Activated T-cell treated with anti-CD3 and anti-CD28 coated beads, Interleukin-2, amount 50 U/mL, for 24 hours (primary cell): ENCODE measurements at regions not wholly inside any gene's neighbourhood (a gene's known extent, or its start where the extent isn't known, plus 50 kb on each side); places are given as distances from the start of the nearest gene placed in this dataset.

Experiments used
- DNase-seq: peaks from one replicate; pipeline ENCODE4 v3.0.0-alpha.2; 2020
- H3K27ac Mint-ChIP-seq: 2 replicates; pipeline ENCODE4 v1.8.0; 2020; ENCODE audit warnings: mild to moderate bottlenecking, mixed read lengths
- H3K27me3 Mint-ChIP-seq: 2 replicates; pipeline ENCODE4 v1.8.0; 2020; ENCODE audit warnings: mixed read lengths
- H3K36me3 Mint-ChIP-seq: 2 replicates; pipeline ENCODE4 v1.8.0; 2020; ENCODE audit warnings: low read depth, mixed read lengths
- H3K4me1 Mint-ChIP-seq: 2 replicates; pipeline ENCODE4 v1.8.0; 2020; ENCODE audit warnings: low read depth, mixed read lengths
- H3K4me3 Mint-ChIP-seq: 2 replicates; pipeline ENCODE4 v1.8.0; 2020; ENCODE audit warnings: mild to moderate bottlenecking, moderate library complexity, mixed read lengths
- H3K9me3 Mint-ChIP-seq: 2 replicates; pipeline ENCODE4 v1.8.0; 2020; ENCODE audit warnings: mixed read lengths

- Mint-ChIP-seq H3K36me3 (no peaks in the 10 kb centered on the region), H3K27me3 (no peaks in the 10 kb centered on the region), H3K4me3 (no peak overlapping the region), H3K27ac (no peak overlapping the region), H3K9me3 (peaks cover 3% of the 10 kb centered on the region), H3K4me1 (no peaks in the 10 kb centered on the region)
- no peak for DNase-seq
Observed at GRCh38 chr11:70786021-70786665, 387.8 kb downstream of the CTTN start.

GRCh38 chr11:70788248-70789022 lies 390.1 kb downstream of the CTTN start:
- H3K4me1 Mint-ChIP-seq, result no peaks in the 10 kb centered on the region

DNA sequence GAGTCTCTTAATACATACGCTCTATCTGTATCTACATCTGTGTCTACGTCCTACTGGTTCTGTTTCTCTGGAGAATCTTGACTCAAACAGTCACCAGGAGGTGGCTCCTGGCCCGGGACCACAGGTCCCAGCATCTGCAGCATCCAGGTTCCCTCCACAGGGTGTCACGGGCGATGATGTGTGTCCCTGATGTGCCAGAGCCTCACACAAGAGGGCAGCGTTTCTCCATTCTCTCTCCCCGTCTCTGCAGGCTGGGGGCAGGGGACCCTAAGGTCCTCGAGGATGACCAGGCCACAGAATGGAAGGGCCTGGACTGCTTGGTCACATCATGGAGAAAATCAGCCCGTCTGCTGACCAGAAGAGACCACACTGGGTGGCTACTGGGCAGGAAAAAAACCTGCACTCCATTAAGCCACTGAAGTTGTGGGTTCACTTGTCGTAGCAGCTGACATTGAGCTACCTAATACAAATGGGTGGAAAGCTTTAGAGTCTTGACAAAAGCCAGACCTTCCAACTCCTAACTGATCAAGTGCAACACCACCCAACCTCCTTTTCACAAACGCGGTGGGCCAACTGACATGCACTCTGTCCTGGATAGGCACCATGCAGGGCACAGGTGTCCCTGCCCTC lies 392.5 kb downstream of the CTTN start:
- H3K27ac Mint-ChIP-seq, result no peak overlapping the region

More at GRCh38 chr11:70788248-70789022, 390.1 kb downstream of the CTTN start:
- DNase-seq, result no peak
- Mint-ChIP-seq H3K36me3 (no peaks in the 10 kb centered on the region), H3K9me3 (peaks cover 19% of the 10 kb centered on the region), H3K27ac (no peak overlapping the region), H3K27me3 (no peaks in the 10 kb centered on the region), H3K4me3 (no peak overlapping the region)

DNA sequence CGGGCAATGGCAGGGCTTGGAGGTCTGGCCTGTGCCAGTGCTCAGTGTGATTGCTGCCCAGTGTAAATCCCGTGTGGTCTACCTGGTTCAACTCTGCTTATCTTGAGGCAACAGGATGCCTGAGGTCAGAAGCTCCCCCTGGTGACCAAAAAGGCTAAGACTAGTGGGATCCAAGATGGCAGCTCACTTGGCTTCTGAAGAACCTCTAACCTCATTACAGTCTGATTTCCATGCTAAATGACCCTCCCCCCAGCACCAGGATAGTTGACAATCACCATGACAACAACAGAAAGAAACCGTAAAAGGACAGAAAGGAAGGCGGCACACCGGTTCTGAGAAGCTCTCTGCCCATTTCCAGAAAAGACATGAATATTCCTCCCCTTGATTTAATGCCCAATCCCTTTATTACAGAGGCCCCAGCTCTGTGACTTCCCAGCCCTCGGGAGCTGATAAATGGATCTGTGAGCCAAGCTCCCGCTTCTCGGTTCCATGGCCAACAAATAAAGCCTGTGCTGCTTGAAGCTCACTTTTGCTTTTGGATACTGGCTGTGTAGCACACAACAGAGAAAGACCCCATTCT lies 398.4 kb downstream of the CTTN start:
- H3K4me1 Mint-ChIP-seq, result no peaks in the 10 kb centered on the region
- DNase-seq, result no peak
- no peak overlapping the region for H3K27ac Mint-ChIP-seq
- H3K4me3 Mint-ChIP-seq, result no peak overlapping the region
- peaks cover 24% of the 10 kb centered on the region for H3K9me3 Mint-ChIP-seq
- no peaks in the 10 kb centered on the region for H3K36me3 Mint-ChIP-seq
- no peaks in the 10 kb centered on the region for H3K27me3 Mint-ChIP-seq

More for the DNA sequence above, 392.5 kb downstream of the CTTN start:
- no peaks in the 10 kb centered on the region for H3K4me1 Mint-ChIP-seq
- H3K36me3 Mint-ChIP-seq, result no peaks in the 10 kb centered on the region
- H3K9me3 Mint-ChIP-seq, result peaks cover 28% of the 10 kb centered on the region
- DNase-seq, result no peak
- no peaks in the 10 kb centered on the region for H3K27me3 Mint-ChIP-seq
- H3K4me3 Mint-ChIP-seq, result no peak overlapping the region

GRCh38 chr11:70798296-70798695 lies 400.0 kb downstream of the CTTN start:
- Mint-ChIP-seq H3K9me3 (peaks cover 13% of the 10 kb centered on the region), H3K27me3 (peaks cover 6% of the 10 kb centered on the region)

GRCh38 chr11:70799386-70799785 lies 401.1 kb downstream of the CTTN start:
- no peak for DNase-seq
- no peaks in the 10 kb centered on the region for H3K36me3 Mint-ChIP-seq
- peaks cover 17% of the 10 kb centered on the region for H3K27me3 Mint-ChIP-seq
- peaks cover 5% of the 10 kb centered on the region for H3K9me3 Mint-ChIP-seq
- H3K27ac Mint-ChIP-seq, result no peak overlapping the region
- H3K4me3 Mint-ChIP-seq, result no peak overlapping the region
- H3K4me1 Mint-ChIP-seq, result no peaks in the 10 kb centered on the region

More at GRCh38 chr11:70798296-70798695, 400.0 kb downstream of the CTTN start:
- Mint-ChIP-seq H3K4me1 (no peaks in the 10 kb centered on the region), H3K27ac (no peak overlapping the region), H3K4me3 (no peak overlapping the region), H3K36me3 (no peaks in the 10 kb centered on the region)
- no peak for DNase-seq

- no peaks in the 10 kb centered on the region for H3K4me1 Mint-ChIP-seq
- H3K27ac Mint-ChIP-seq, result no peak overlapping the region
- H3K36me3 Mint-ChIP-seq, result no peaks in the 10 kb centered on the region
- no peak overlapping the region for H3K4me3 Mint-ChIP-seq
- peaks cover 26% of the 10 kb centered on the region for H3K27me3 Mint-ChIP-seq
- DNase-seq, result no peak
- no peaks in the 10 kb centered on the region for H3K9me3 Mint-ChIP-seq
Observed at GRCh38 chr11:70802185-70802584, 403.9 kb downstream of the CTTN start.

- Mint-ChIP-seq H3K36me3 (no peaks in the 10 kb centered on the region), H3K9me3 (no peaks in the 10 kb centered on the region), H3K27me3 (peaks cover 30% of the 10 kb centered on the region), H3K4me3 (no peak overlapping the region), H3K4me1 (no peaks in the 10 kb centered on the region), H3K27ac (no peak overlapping the region)
- no peak for DNase-seq
Observed at GRCh38 chr11:70804139-70804837, 406.0 kb downstream of the CTTN start.

DNA sequence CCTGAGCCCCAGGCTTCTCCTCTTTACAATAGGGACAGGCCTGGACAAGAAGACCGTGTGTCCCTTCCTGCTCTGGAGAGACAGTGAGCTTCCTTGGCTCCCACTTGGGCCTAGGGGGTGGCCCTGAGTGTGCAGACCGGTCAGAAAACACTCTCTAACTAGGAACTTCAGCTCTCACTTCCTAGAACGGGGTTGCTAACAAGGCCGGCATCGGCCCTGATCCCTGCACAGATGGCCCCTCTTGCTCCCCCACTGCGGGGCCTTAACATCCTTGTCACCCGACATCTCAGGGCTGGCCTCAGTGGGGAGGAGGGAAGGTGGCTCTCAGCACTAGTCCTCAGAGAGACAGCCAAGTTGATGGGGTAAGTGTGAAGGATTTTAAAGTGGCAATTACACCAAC lies 406.9 kb downstream of the CTTN start:
- no peak overlapping the region for H3K27ac Mint-ChIP-seq
- peaks cover 30% of the 10 kb centered on the region for H3K27me3 Mint-ChIP-seq
- no peaks in the 10 kb centered on the region for H3K9me3 Mint-ChIP-seq
- H3K4me3 Mint-ChIP-seq, result no peak overlapping the region
- DNase-seq, result no peak
- no peaks in the 10 kb centered on the region for H3K4me1 Mint-ChIP-seq
- H3K36me3 Mint-ChIP-seq, result no peaks in the 10 kb centered on the region

DNA sequence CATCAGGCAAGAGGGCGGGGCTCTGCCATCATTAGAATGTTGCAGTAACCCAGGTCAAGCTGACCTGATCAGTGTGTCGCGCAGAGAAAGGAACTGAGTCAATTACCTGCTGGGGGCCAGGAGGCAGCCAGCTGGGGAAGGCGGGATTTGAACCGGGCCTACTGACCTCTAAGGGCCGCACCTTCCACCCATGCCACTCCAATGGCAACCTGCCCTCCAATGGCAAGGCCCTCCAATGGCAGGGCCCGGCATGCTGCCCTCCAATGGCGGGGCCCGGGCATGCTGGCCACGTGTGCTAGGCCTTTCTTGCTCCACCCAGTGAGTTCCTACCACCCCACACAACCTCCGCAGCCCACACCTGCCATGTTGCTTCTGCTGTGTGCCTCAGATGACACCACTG lies 407.6 kb downstream of the CTTN start:
- no peaks in the 10 kb centered on the region for H3K36me3 Mint-ChIP-seq
- no peak overlapping the region for H3K27ac Mint-ChIP-seq
- H3K4me3 Mint-ChIP-seq, result no peak overlapping the region

DNA sequence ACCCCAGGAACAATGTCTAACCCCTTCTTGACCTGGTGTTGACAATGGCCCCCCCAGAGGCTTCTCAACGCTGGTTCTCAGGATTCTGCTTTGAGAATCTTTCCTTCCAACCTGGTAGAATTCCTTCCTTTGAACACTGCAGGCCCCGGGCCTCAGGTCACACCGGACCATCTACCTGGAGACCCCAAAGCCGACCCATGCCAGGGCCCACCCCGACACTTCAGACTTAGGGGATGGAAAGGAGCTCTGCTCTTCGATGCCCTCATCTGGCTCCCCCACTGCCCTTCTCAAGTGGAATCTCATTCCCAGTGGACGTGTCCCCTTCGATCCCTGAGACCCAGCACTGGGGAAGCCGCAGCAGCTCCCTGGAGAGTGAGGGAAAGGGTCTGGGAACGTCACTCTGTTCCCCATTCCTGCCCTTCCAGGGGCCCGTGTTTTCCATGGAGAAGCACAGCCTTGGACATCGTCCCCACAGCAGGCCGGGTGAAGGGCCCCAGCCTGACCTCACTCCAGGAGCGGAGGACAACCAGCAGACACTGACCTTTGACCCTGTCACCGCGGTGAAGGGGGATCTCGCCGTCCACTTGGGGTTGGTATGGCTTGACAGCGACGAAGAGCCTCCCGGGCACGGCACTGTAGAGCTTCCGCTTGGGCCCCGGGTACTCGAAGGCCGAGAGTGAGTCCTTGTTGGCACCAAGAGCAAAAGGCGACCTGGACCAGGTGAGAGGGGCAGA lies 408.3 kb downstream of the CTTN start:
- no peak overlapping the region for H3K27ac Mint-ChIP-seq
- H3K9me3 Mint-ChIP-seq, result no peaks in the 10 kb centered on the region
- no peak overlapping the region for H3K4me3 Mint-ChIP-seq
- peaks cover 30% of the 10 kb centered on the region for H3K27me3 Mint-ChIP-seq
- H3K4me1 Mint-ChIP-seq, result no peaks in the 10 kb centered on the region
- no peaks in the 10 kb centered on the region for H3K36me3 Mint-ChIP-seq
- no peak for DNase-seq

More for the DNA sequence above, 407.6 kb downstream of the CTTN start:
- DNase-seq, result no peak
- no peaks in the 10 kb centered on the region for H3K4me1 Mint-ChIP-seq
- H3K27me3 Mint-ChIP-seq, result peaks cover 30% of the 10 kb centered on the region
- H3K9me3 Mint-ChIP-seq, result no peaks in the 10 kb centered on the region

- Mint-ChIP-seq H3K9me3 (no peaks in the 10 kb centered on the region), H3K4me3 (no peak overlapping the region), H3K4me1 (no peaks in the 10 kb centered on the region), H3K27ac (no peak overlapping the region), H3K27me3 (peaks cover 30% of the 10 kb centered on the region), H3K36me3 (no peaks in the 10 kb centered on the region)
- DNase-seq, result no peak
Observed at GRCh38 chr11:70807195-70807543, 408.8 kb downstream of the CTTN start.

- Mint-ChIP-seq H3K4me3 (no peak overlapping the region), H3K9me3 (no peaks in the 10 kb centered on the region), H3K4me1 (no peaks in the 10 kb centered on the region), H3K27me3 (peaks cover 19% of the 10 kb centered on the region), H3K36me3 (no peaks in the 10 kb centered on the region), H3K27ac (no peak overlapping the region)
- no peak for DNase-seq
Observed at GRCh38 chr11:70808686-70809375, 410.5 kb downstream of the CTTN start.
